K562 (cell line): ENCODE measurements at regions not wholly inside any gene's neighbourhood (a gene's known extent, or its start where the extent isn't known, plus 50 kb on each side); places are given as distances from the start of the nearest gene placed in this dataset.

Experiments used
- ATAC-seq: fragments of 200-7000 bp; cut with Tn5 transposase; 3 replicates; pipeline ENCODE4 v1.9.1; 2020; ENCODE audit warnings: moderate library complexity
- BruUV-seq: library from RNA; stranded (reverse); fragments of 400-500 nt; replicated peaks from 2 replicates; lab custom pipeline; 2021; lab: Mats Ljungman, UMichigan
- CTCF ChIA-PET: fragments of 300-600 bp; formaldehyde crosslinking; extraction: SDS; loops from one replicate; lab custom pipeline; 2021; ENCODE audit warnings: low intra/inter-chr PET ratio; lab: Yijun Ruan, JAX
- POLR2A ChIA-PET: fragments of 300-600, 350-650 bp; sonication (Branson Sonifier 250); formaldehyde crosslinking; extraction: SDS; loops from one replicate; lab custom pipeline; 2021; ENCODE audit warnings: antibody characterized with exemption, inconsistent platforms; lab: Yijun Ruan, JAX
- DNase-seq, 4 experiments: peaks; one replicate each; pipeline versions ENCODE4 v3.0.0 to v3.0.0-alpha.2; 2011 to 2018; ENCODE audit warnings: low spot score in 3 of 4, mixed read lengths in 3 of 4; ENCODE audit errors: extremely low read depth in 1 of 4
- FAIRE-seq: peaks from 2 replicates; lab custom pipeline; 2011; peaks lifted over from hg19 to GRCh38; lab: Jason Lieb, UNC
- H2AFZ ChIP-seq: 2 replicates; pipeline ENCODE4 v1.6.0; 2011; ENCODE audit warnings: low read depth, low read length, control low read depth, inconsistent platforms
- H3K27ac ChIP-seq: fragments of 200-600 bp; 3 replicates; pipeline ENCODE4 v1.8.0; 2011; ENCODE audit warnings: low read depth, mild to moderate bottlenecking, control low read depth, inconsistent platforms, low read length, moderate library complexity, mixed read lengths; ENCODE audit errors: extremely low read depth
- H3K27me3 ChIP-seq, 2 experiments: fragments of 300-600 bp in 1 of 2; 2 replicates in 1 of 2; 3 replicates in 1 of 2; pipeline versions ENCODE4 v1.6.0 to v1.8.0; 2011; ENCODE audit warnings: inconsistent platforms in 2 of 2, low read length in 2 of 2, mild to moderate bottlenecking in 1 of 2, mixed read lengths in 1 of 2, moderate library complexity in 1 of 2; ENCODE audit not compliant: control insufficient read depth in 2 of 2, insufficient read depth in 2 of 2
- H3K36me3 ChIP-seq: fragments of 300-600 bp; 3 replicates; pipeline ENCODE4 v1.8.0; 2011; ENCODE audit warnings: mild to moderate bottlenecking, low read length, inconsistent platforms; ENCODE audit not compliant: control insufficient read depth, insufficient read depth
- H3K4me1 ChIP-seq, 2 experiments: fragments of 200-600 bp in 1 of 2; replicated peaks in 1 of 2; 2 replicates in 1 of 2; 3 replicates in 1 of 2; pipeline versions ENCODE4 v1.5.1 to v1.8.0; 2011; ENCODE audit warnings: inconsistent platforms in 2 of 2, low read length in 2 of 2, mild to moderate bottlenecking in 1 of 2, mixed read lengths in 1 of 2, moderate library complexity in 1 of 2; ENCODE audit not compliant: control insufficient read depth in 2 of 2, insufficient read depth in 2 of 2
- H3K4me2 ChIP-seq: 2 replicates; pipeline ENCODE4 v1.6.1; 2011; ENCODE audit warnings: low read length, control low read depth, inconsistent platforms, mixed read lengths; ENCODE audit not compliant: insufficient read depth
- H3K4me3 ChIP-seq: fragments of 200-600 bp; sonication (generic), shearing (Covaris generic); 2 replicates; pipeline ENCODE4 v1.5.1; 2016; ENCODE audit warnings: control low read depth, inconsistent platforms
- H3K79me2 ChIP-seq: fragments of 200-600 bp; 3 replicates; pipeline ENCODE4 v1.8.0; 2011; ENCODE audit warnings: low read length, inconsistent platforms; ENCODE audit not compliant: control insufficient read depth, insufficient read depth
- H3K9ac ChIP-seq, 2 experiments: 2 replicates each; pipeline versions ENCODE4 v1.6.0 to v1.6.1; 2011; ENCODE audit warnings: low read depth in 2 of 2, low read length in 2 of 2, control low read depth in 1 of 2, inconsistent platforms in 1 of 2, mild to moderate bottlenecking in 1 of 2, mixed read lengths in 1 of 2; ENCODE audit not compliant: insufficient read depth in 1 of 2
- H3K9me1 ChIP-seq: one replicate; pipeline ENCODE4 v1.6.0; 2011; ENCODE audit warnings: inconsistent platforms, mild to moderate bottlenecking, low read length, moderate library complexity; ENCODE audit not compliant: control insufficient read depth, insufficient read depth
- H3K9me3 ChIP-seq: replicated peaks from 2 replicates; pipeline ENCODE4 v1.5.1; 2011; ENCODE audit warnings: low read depth, low read length, inconsistent platforms; ENCODE audit not compliant: control insufficient read depth, insufficient read depth
- H4K20me1 ChIP-seq: replicated peaks from 2 replicates; pipeline ENCODE4 v1.6.1; 2011; ENCODE audit warnings: low read length, inconsistent platforms, mixed read lengths; ENCODE audit not compliant: control insufficient read depth, insufficient read depth
- CHD4 ChIP-seq: fragments of 200-600 bp; sonication (generic); IDR thresholded peaks from 3 replicates; pipeline ENCODE4 v1.6.1; 2012; ENCODE audit warnings: low read depth, mild to moderate bottlenecking, mixed read lengths, low read length, inconsistent platforms; ENCODE audit not compliant: insufficient read depth, insufficient replicate concordance, poor library complexity, severe bottlenecking
- E2F3 ChIP-seq: fragments of 250-450 bp; sonication (Bioruptor Pico); IDR thresholded peaks from 2 replicates; pipeline ENCODE4 v1.4.0; 2020; ENCODE audit warnings: mild to moderate bottlenecking
- GTF2F1 ChIP-seq: IDR thresholded peaks from 2 replicates; pipeline ENCODE4 v1.6.1; 2011; ENCODE audit warnings: low read depth, low read length, improper control_type of control experiment
- MEF2D ChIP-seq: conservative IDR thresholded peaks from 2 replicates; pipeline ENCODE4 v1.6.1; 2016; ENCODE audit warnings: low read depth, missing genetic modification characterization, missing compliant biosample characterization
- NFXL1 ChIP-seq: fragments of 450-650 bp; formaldehyde crosslinking; IDR thresholded peaks from 2 replicates; pipeline ENCODE4 v1.4.0; 2021; ENCODE audit warnings: mild to moderate bottlenecking
- TAF15 ChIP-seq: fragments of 200-400 bp; formaldehyde crosslinking; IDR thresholded peaks from 2 replicates; pipeline ENCODE4 v1.6.1; 2017; ENCODE audit warnings: mild to moderate bottlenecking, low read depth, low read length, moderate library complexity
- TCF7 ChIP-seq: sonication (generic); IDR thresholded peaks from 2 replicates; pipeline ENCODE4 v1.6.1; 2016; ENCODE audit warnings: antibody characterized with exemption, borderline replicate concordance
- TFE3 ChIP-seq: fragments of 450-650 bp; formaldehyde crosslinking; IDR thresholded peaks from 2 replicates; pipeline ENCODE4 v1.4.0; 2020; ENCODE audit warnings: mild to moderate bottlenecking, mixed read lengths
- ZFP30 ChIP-seq: fragments of 250-450 bp; sonication (Bioruptor Pico); IDR thresholded peaks from 2 replicates; pipeline ENCODE4 v1.8.0; 2022; ENCODE audit warnings: moderate library complexity, mild to moderate bottlenecking, inconsistent platforms, borderline replicate concordance
- ZNF384 ChIP-seq: IDR thresholded peaks from 2 replicates; pipeline ENCODE4 v1.6.1; 2012; ENCODE audit warnings: low read depth, low read length, improper control_type of control experiment
- ZNF583 ChIP-seq: fragments of 250-450 bp; sonication (Bioruptor Pico); IDR thresholded peaks from 2 replicates; pipeline ENCODE4 v1.4.0; 2020
- ZNF699 ChIP-seq: fragments of 250-450 bp; sonication (Bioruptor Pico); IDR thresholded peaks from 2 replicates; pipeline ENCODE4 v1.8.0; 2021; ENCODE audit warnings: mild to moderate bottlenecking, moderate library complexity; ENCODE audit not compliant: insufficient replicate concordance
- WGBS: fragments of 100-300 bp; shearing (Covaris generic); methylation state at CpG from one replicate; pipeline ENCODE4 v1.1.6; 2016; ENCODE audit warnings: low coverage, mixed read lengths; ENCODE audit not compliant: insufficient coverage; ENCODE audit errors: missing lambda C conversion rate; 5-methylcytosine and 5-hydroxymethylcytosine counted together
- in situ Hi-C: fragments of 300-500 bp; cut with MboI; formaldehyde crosslinking; loops from 4 replicates; pipeline ENCODE4 v1.15.0; 2018; ENCODE audit warnings: inconsistent platforms, mixed read lengths
- intact Hi-C: fragments of 100-400 bp; cut with micrococcal nuclease; formaldehyde crosslinking; loops from 2 replicates; pipeline ENCODE4 v1.14.2; 2022
- TF ChIP-seq, protein P1 (sequence below): sonication (generic); formaldehyde crosslinking; IDR thresholded peaks from 2 replicates; pipeline ENCODE4 v1.8.1; 2023; ENCODE audit warnings: mild to moderate bottlenecking, missing genetic modification reagents
- TF ChIP-seq, protein P2 (sequence below), 2 experiments: IDR thresholded peaks in 1 of 2; conservative IDR thresholded peaks in 1 of 2; 2 replicates each; pipeline ENCODE4 v1.6.1; 2016; ENCODE audit warnings: low read depth in 2 of 2, mild to moderate bottlenecking in 1 of 2, missing compliant biosample characterization in 1 of 2, missing genetic modification characterization in 1 of 2, moderate library complexity in 1 of 2

- H3K4me3 ChIP-seq: no peak overlapping the region
- no TSS peak for BruUV-seq
- no peak for DNase-seq
- in situ Hi-C loops: no loop called here
- no peak overlapping the region for H3K27ac ChIP-seq
- no peaks in the 10 kb centered on the region for H4K20me1 ChIP-seq
- POLR2A ChIA-PET: no interaction called here
- H3K79me2 ChIP-seq: no peaks in the 10 kb centered on the region
- no peaks in the 10 kb centered on the region for H3K9me3 ChIP-seq
- no peaks in the 10 kb centered on the region for H3K4me1 ChIP-seq
- no peaks in the 10 kb centered on the region for H3K9me1 ChIP-seq
- no peak overlapping the region for H3K9ac ChIP-seq
- FAIRE-seq: no peak
- H3K27me3 ChIP-seq: no peaks in the 10 kb centered on the region
- H2AFZ ChIP-seq: no peak overlapping the region
- CTCF ChIA-PET: no interaction called here
- WGBS: 5% methylated on average over 3 of the region's 3 CpGs
- no peak for ATAC-seq
- no peaks in the 10 kb centered on the region for H3K36me3 ChIP-seq
- intact Hi-C loops: no loop called here
- no peak overlapping the region for H3K4me2 ChIP-seq
- TF ChIP-seq NFXL1 (CRISPR knock-in tag): no peak
- no peak for TF ChIP-seq E2F3 (CRISPR knock-in tag)
- no peak for TF ChIP-seq ZNF384
- TF ChIP-seq ZNF699 (CRISPR knock-in tag): no peak
- no peak for TF ChIP-seq MEF2D (tag)
- TF ChIP-seq, protein P1, sequence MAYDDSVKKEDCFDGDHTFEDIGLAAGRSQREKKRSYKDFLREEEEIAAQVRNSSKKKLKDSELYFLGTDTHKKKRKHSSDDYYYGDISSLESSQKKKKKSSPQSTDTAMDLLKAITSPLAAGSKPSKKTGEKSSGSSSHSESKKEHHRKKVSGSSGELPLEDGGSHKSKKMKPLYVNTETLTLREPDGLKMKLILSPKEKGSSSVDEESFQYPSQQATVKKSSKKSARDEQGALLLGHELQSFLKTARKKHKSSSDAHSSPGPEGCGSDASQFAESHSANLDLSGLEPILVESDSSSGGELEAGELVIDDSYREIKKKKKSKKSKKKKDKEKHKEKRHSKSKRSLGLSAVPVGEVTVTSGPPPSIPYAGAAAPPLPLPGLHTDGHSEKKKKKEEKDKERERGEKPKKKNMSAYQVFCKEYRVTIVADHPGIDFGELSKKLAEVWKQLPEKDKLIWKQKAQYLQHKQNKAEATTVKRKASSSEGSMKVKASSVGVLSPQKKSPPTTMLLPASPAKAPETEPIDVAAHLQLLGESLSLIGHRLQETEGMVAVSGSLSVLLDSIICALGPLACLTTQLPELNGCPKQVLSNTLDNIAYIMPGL (CRISPR knock-in tag): no peak
- TF ChIP-seq CHD4: no peak
- no peak for TF ChIP-seq ZNF583 (CRISPR knock-in tag)
- TF ChIP-seq TAF15: no peak
- no peak for TF ChIP-seq TFE3 (CRISPR knock-in tag)
- TF ChIP-seq TCF7: no peak
- no peak for TF ChIP-seq ZFP30 (CRISPR knock-in tag)
- TF ChIP-seq GTF2F1: no peak
- TF ChIP-seq, protein P2, sequence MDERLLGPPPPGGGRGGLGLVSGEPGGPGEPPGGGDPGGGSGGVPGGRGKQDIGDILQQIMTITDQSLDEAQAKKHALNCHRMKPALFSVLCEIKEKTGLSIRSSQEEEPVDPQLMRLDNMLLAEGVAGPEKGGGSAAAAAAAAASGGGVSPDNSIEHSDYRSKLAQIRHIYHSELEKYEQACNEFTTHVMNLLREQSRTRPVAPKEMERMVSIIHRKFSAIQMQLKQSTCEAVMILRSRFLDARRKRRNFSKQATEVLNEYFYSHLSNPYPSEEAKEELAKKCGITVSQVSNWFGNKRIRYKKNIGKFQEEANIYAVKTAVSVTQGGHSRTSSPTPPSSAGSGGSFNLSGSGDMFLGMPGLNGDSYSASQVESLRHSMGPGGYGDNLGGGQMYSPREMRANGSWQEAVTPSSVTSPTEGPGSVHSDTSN (CRISPR knock-in tag; IDR thresholded peaks at IDR 0.05; ENCODE audit: low read depth): no peak
- TF ChIP-seq, protein P2 (tag; conservative IDR thresholded peaks at IDR 0.05; ENCODE audit: low read depth): no peak
Observed at GRCh38 chr16:51009359-51009758, 141.7 kb downstream of the SALL1 start.
